GM13977 (cell line): ENCODE measurements at regions not wholly inside any gene's neighbourhood (a gene's known extent, or its start where the extent isn't known, plus 50 kb on each side); places are given as distances from the start of the nearest gene placed in this dataset.

Experiments used
- DNase-seq: peaks from one replicate; pipeline ENCODE4 v3.0.0; 2012; ENCODE audit warnings: low spot score
- CTCF ChIP-seq: IDR thresholded peaks from 2 replicates; pipeline ENCODE4 v1.5.1; 2012; ENCODE audit warnings: mild to moderate bottlenecking, control low read depth; ENCODE audit not compliant: insufficient read depth; ENCODE audit errors: extremely low read depth, missing control alignments
- in situ Hi-C: fragments of 300-500 bp; cut with MboI; formaldehyde crosslinking; loops from one replicate; pipeline ENCODE4 v1.12.0; 2022; ENCODE audit warnings: low sequenced_read_pairs, low pct_unique_long_range_greater_than_20kb, mixed read lengths, inconsistent platforms; ENCODE audit not compliant: unreplicated experiment

GRCh38 chr2:11069566-11070185 lies 85.6 kb upstream of the SLC66A3 start:
- no peak for DNase-seq
- no peak for TF ChIP-seq CTCF
- in situ Hi-C loops: no loop called here

DNA sequence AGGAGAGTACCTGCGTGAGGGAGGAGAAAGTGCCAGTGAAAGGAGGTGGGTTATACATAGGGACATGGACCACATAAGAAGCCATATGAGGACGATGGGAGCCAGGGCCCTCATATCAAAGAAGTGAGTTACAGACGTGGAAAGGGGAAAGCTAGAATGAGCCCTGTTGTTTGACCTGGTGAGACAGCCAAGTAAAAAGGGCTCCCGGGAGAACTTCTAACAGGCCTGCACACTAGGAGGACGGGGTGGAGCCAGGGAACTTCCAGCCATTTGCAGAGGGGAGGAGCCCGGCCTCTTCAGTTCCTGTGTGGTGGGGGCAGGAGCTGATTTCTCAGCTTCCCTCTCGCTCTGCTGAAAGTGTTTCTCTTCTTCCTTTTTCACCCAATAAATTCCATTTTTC lies 84.1 kb upstream of the SLC66A3 start:
- in situ Hi-C loops: no loop called here
- TF ChIP-seq CTCF: no peak
- DNase-seq: no peak

DNA sequence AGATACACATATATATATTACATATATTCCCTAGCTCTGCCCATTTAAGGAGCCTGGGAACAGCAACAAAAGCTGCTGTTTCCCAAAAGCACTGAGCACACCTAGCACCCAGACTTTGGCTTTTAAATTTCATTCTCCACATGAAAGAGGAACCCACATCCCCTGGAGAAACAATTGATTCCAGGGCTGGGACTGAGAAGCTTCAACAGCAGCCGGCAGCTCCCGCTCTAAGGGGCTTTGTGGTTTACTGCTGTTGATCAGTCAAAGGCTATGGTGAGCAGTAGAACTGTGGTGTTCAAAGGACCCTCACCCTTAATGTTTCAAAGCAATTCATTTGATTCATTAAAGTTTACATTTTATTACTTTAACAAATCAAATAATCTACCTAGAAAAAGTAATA lies 83.3 kb upstream of the SLC66A3 start:
- in situ Hi-C loops: no loop called here
- no peak for DNase-seq
- TF ChIP-seq CTCF: no peak

DNA sequence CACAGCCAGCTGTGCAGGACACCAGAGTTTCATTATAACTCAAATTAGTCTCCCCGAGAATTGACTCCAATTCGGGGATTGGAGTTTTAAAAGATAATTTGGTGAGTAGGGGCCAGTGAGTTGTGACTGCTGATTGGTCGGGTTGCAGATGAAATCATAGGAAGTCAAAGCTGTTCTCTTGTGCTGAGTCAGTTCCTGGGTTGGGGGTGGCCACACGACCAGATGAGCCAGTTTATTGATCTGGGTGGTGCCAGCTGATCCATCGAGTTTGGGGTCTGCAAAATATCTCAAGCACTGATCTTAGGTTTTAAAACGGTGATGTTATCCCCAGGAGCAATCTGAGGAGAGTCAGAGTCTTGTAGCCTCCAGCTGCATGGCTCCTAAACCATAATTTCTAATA lies 82.7 kb upstream of the SLC66A3 start:
- TF ChIP-seq CTCF: no peak
- DNase-seq: no peak
- in situ Hi-C loops: no loop called here

- in situ Hi-C loops: no loop called here
- TF ChIP-seq CTCF: peak; percentile 56
- DNase-seq: no peak
Observed at GRCh38 chr2:11073251-11073650, 82.0 kb upstream of the SLC66A3 start.

DNA sequence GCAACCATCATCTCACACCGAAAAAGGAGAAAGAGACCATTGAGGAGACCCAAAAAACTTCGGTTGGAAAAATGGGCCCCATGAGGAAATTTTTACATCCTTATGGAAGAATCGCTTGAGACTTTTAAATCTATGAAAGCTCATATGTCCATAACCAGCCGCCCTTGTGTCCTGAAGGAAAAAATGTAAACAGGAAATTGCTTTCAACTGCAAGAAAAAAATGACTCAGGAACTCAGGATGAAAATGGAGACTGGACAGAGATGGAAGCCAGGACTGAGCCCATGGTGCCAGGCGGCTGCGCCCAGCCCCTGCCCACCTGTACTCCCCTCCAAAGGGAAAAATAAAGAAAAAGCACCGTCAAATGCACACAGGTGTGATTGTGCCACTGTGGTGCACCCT lies 81.5 kb upstream of the SLC66A3 start:
- DNase-seq: no peak
- no peak for TF ChIP-seq CTCF
- in situ Hi-C loops: no loop called here

GRCh38 chr2:11074246-11074820 lies 80.9 kb upstream of the SLC66A3 start:
- in situ Hi-C loops: no loop called here
- TF ChIP-seq CTCF: no peak
- DNase-seq: no peak
